H1 (cell line): ENCODE measurements at regions not wholly inside any gene's neighbourhood (a gene's known extent, or its start where the extent isn't known, plus 50 kb on each side); places are given as distances from the start of the nearest gene placed in this dataset.

Source experiments
- CREB1 ChIP-seq: IDR thresholded peaks from 2 replicates; pipeline ENCODE4 v1.6.1; 2012; ENCODE audit warnings: inconsistent platforms
- KDM4A ChIP-seq: IDR thresholded peaks from one replicate; pipeline ENCODE4 v1.7.1; 2012; ENCODE audit warnings: low read depth, mild to moderate bottlenecking, moderate library complexity, low read length, inconsistent platforms; ENCODE audit not compliant: severe bottlenecking
- KDM5A ChIP-seq: fragments of 200-600 bp; IDR thresholded peaks from 2 replicates; pipeline ENCODE4 v1.7.1; 2012; ENCODE audit warnings: mild to moderate bottlenecking, low read length, inconsistent platforms, mixed read lengths
- PHF8 ChIP-seq: fragments of 200-600 bp; sonication (generic); conservative IDR thresholded peaks from 2 replicates; pipeline ENCODE4 v1.7.1; 2012; ENCODE audit warnings: low read depth, mild to moderate bottlenecking, inconsistent platforms, low read length, moderate library complexity
- SP4 ChIP-seq: IDR thresholded peaks from 2 replicates; pipeline ENCODE4 v1.6.1; 2012; ENCODE audit warnings: low read length, inconsistent platforms
- SRF ChIP-seq: IDR thresholded peaks from 2 replicates; pipeline ENCODE4 v1.6.1; 2011; ENCODE audit warnings: mild to moderate bottlenecking, low read depth, low read length, moderate library complexity

DNA sequence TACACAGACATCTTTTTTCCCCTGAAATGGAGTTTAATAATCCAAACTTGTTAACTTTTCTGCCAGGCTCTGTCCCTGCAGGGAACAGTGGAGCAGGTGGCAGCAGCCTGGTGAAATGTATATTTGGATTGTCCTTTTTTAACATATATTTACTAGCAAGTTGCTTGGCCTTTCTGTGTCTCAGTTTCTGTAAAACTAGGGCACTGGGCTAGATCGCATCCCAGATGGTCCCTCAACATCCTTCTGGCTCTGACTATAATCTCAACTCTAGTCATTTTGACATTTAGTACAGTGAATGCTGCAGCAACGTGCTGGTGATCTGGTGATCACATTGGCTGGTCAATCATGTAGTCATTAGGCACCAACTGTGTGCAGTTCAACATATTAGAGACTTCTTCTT lies 80.4 kb downstream of the LBH start (continued):
- TF ChIP-seq SRF (no peak), PHF8 (no peak), SP4 (no peak), CREB1 (no peak), KDM4A (no peak), KDM5A (no peak)
